ENCODE measurements at regions not wholly inside any gene's neighbourhood (a gene's known extent, or its start where the extent isn't known, plus 50 kb on each side); places are given as distances from the start of the nearest gene placed in this dataset.

GRCh38 chr2:19102696-19103423 is 255.6 kb downstream of the OSR1 start:
- no peak overlapping the region for H2AFZ ChIP-seq (ENCODE audit: low read depth, low read length)
- CTCF ChIA-PET: no interaction called here
- H3K36me3 ChIP-seq (ENCODE audit: control insufficient read depth in 2 of 2, extremely low read depth in 1 of 2, insufficient read depth in 2 of 2, low read length in 2 of 2): no peaks in the 10 kb centered on the region
- FAIRE-seq (no peak), DNase-seq (ENCODE audit: low read depth, low spot score) (no peak)
- POLR2A ChIA-PET: no interaction called here
- no peaks in the 10 kb centered on the region for H3K9me3 ChIP-seq (replicated peaks; ENCODE audit: control insufficient read depth, insufficient read depth, low read length)
- no peak overlapping the region for H3K27ac ChIP-seq (ENCODE audit: insufficient read depth, low read depth, low read length)
- intact Hi-C loops (cut with micrococcal nuclease): no loop called here
- no peak overlapping the region for H3K9ac ChIP-seq (replicated peaks; ENCODE audit: extremely low read depth, insufficient read depth, low read length)
- no peaks in the 10 kb centered on the region for H3K79me2 ChIP-seq (ENCODE audit: control insufficient read depth, insufficient read depth, low read length)
- H3K4me2 ChIP-seq (ENCODE audit: insufficient read depth, low read length): no peak overlapping the region
- H3K9me1 ChIP-seq (replicated peaks; ENCODE audit: control insufficient read depth, extremely low read depth, insufficient read depth, low read length): no peaks in the 10 kb centered on the region
- TF ChIP-seq POLR2AphosphoS5 (IDR thresholded peaks at IDR 0.05; ENCODE audit: insufficient read depth, low read depth, low read length): no peak
- no peak for TF ChIP-seq FOS (IDR thresholded peaks at IDR 0.05; ENCODE audit: borderline replicate concordance, insufficient read depth, low read length)
- TF ChIP-seq POLR2A (IDR thresholded peaks at IDR 0.05; ENCODE audit: low read depth, low read length): no peak
- TF ChIP-seq EZH2 (IDR thresholded peaks at IDR 0.05; ENCODE audit: borderline replicate concordance, low read depth, low read length, severe bottlenecking): no peak
- TF ChIP-seq JUN (IDR thresholded peaks at IDR 0.05; ENCODE audit: borderline replicate concordance, insufficient read depth, insufficient read length, low read depth): no peak
- TF ChIP-seq, protein P1, sequence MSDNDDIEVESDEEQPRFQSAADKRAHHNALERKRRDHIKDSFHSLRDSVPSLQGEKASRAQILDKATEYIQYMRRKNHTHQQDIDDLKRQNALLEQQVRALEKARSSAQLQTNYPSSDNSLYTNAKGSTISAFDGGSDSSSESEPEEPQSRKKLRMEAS (IDR thresholded peaks at IDR 0.05; ENCODE audit: insufficient read depth, insufficient read length): no peak
- no peak for TF ChIP-seq GATA2 (IDR thresholded peaks at IDR 0.05; ENCODE audit: insufficient read depth, insufficient read length, low read depth, low read length)
- no peak for TF ChIP-seq MYC (IDR thresholded peaks at IDR 0.05; ENCODE audit: low read depth, low read length)
- TF ChIP-seq, protein P2, sequence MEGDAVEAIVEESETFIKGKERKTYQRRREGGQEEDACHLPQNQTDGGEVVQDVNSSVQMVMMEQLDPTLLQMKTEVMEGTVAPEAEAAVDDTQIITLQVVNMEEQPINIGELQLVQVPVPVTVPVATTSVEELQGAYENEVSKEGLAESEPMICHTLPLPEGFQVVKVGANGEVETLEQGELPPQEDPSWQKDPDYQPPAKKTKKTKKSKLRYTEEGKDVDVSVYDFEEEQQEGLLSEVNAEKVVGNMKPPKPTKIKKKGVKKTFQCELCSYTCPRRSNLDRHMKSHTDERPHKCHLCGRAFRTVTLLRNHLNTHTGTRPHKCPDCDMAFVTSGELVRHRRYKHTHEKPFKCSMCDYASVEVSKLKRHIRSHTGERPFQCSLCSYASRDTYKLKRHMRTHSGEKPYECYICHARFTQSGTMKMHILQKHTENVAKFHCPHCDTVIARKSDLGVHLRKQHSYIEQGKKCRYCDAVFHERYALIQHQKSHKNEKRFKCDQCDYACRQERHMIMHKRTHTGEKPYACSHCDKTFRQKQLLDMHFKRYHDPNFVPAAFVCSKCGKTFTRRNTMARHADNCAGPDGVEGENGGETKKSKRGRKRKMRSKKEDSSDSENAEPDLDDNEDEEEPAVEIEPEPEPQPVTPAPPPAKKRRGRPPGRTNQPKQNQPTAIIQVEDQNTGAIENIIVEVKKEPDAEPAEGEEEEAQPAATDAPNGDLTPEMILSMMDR (IDR thresholded peaks at IDR 0.05; ENCODE audit: extremely low read depth in 1 of 2, insufficient read depth in 1 of 2, low read depth in 1 of 2, low read length in 2 of 2): no peak
- H3K4me1 ChIP-seq (ENCODE audit: control insufficient read depth, extremely low read depth, insufficient read depth, low read length): no peaks in the 10 kb centered on the region
- H4K20me1 ChIP-seq (replicated peaks; ENCODE audit: control insufficient read depth, extremely low read depth, insufficient read depth, low read length): no peaks in the 10 kb centered on the region
- H3K4me3 ChIP-seq (replicated peaks in 1 of 3; ENCODE audit: insufficient read depth in 1 of 3, low read depth in 1 of 3, low read length in 3 of 3): no peak overlapping the region
- no TSS peak for BruUV-seq (replicated peaks)
- dilution Hi-C loops (cut with MboI; ENCODE audit: extremely low pct_ligation_motif_present, low sequenced_read_pairs): no loop called here
- no peaks in the 10 kb centered on the region for H3K27me3 ChIP-seq (ENCODE audit: control insufficient read depth in 2 of 2, insufficient read depth in 2 of 2, low read length in 2 of 2)

All from endothelial cell of umbilical vein (primary cell).